H1 (cell line): ENCODE measurements at regions not wholly inside any gene's neighbourhood (a gene's known extent, or its start where the extent isn't known, plus 50 kb on each side); places are given as distances from the start of the nearest gene placed in this dataset.

Source experiments
- CTCF ChIA-PET: fragments of 300-600 bp; sonication (Branson Sonifier 250); formaldehyde crosslinking; loops from one replicate; lab custom pipeline; 2021; ENCODE audit not compliant: partially characterized antibody; lab: Charles Lee
- POLR2A ChIA-PET: fragments of 300-600 bp; sonication (Branson Sonifier 250); formaldehyde crosslinking; loops from one replicate; lab custom pipeline; 2021; ENCODE audit warnings: inconsistent platforms; ENCODE audit not compliant: partially characterized antibody; lab: Charles Lee
- DNase-seq, 2 experiments: peaks; one replicate each; pipeline versions ENCODE4 v3.0.0 to v3.0.0-alpha.2; 2010 to 2022; ENCODE audit warnings: low spot score in 2 of 2, low read depth in 1 of 2, mixed read lengths in 1 of 2
- FAIRE-seq: peaks from 2 replicates; lab custom pipeline; 2011; peaks lifted over from hg19 to GRCh38; lab: Jason Lieb, UNC
- H2AFZ ChIP-seq: 2 replicates; pipeline ENCODE4 v1.8.1; 2012; ENCODE audit warnings: low read length, inconsistent platforms
- H2AK5ac ChIP-seq: 2 replicates; pipeline ENCODE4 v1.6.1; 2013; ENCODE audit warnings: low read depth, low read length
- H2BK120ac ChIP-seq: replicated peaks from 2 replicates; pipeline ENCODE3; 2013; ENCODE audit warnings: low read depth, low read length, inconsistent platforms
- H2BK12ac ChIP-seq: 2 replicates; pipeline ENCODE4 v1.6.1; 2013; ENCODE audit warnings: low read depth, low read length
- H2BK15ac ChIP-seq: 2 replicates; pipeline ENCODE4 v1.6.1; 2013; ENCODE audit warnings: low read length
- H2BK20ac ChIP-seq: 2 replicates; pipeline ENCODE4 v1.6.1; 2013; ENCODE audit warnings: low read length
- H2BK5ac ChIP-seq: 2 replicates; pipeline ENCODE4 v1.6.1; 2013; ENCODE audit warnings: low read depth, low read length
- H3K14ac ChIP-seq: 2 replicates; pipeline ENCODE4 v1.6.1; 2013; ENCODE audit warnings: inconsistent platforms; ENCODE audit not compliant: insufficient read length
- H3K18ac ChIP-seq: 2 replicates; pipeline ENCODE4 v1.6.1; 2013; ENCODE audit warnings: low read length; ENCODE audit errors: extremely low read depth
- H3K23ac ChIP-seq: 2 replicates; pipeline ENCODE4 v1.6.1; 2013; ENCODE audit warnings: inconsistent platforms; ENCODE audit not compliant: insufficient read length
- H3K23me2 ChIP-seq: 2 replicates; pipeline ENCODE4 v1.6.1; 2013; ENCODE audit warnings: low read depth, low read length
- H3K27ac ChIP-seq: 2 replicates; pipeline ENCODE4 v1.6.1; 2011; ENCODE audit warnings: low read depth, low read length, inconsistent platforms
- H3K27me3 ChIP-seq, 4 experiments: replicated peaks in 1 of 4; 1 replicate in 1 of 4; 2 replicates in 3 of 4; pipeline versions ENCODE4 v1.6.1 to v1.8.1; 2011 to 2013; ENCODE audit warnings: low read length in 3 of 4, mild to moderate bottlenecking in 3 of 4, inconsistent platforms in 2 of 4, mixed read lengths in 2 of 4, moderate library complexity in 1 of 4; ENCODE audit not compliant: control insufficient read depth in 3 of 4, insufficient read depth in 3 of 4; ENCODE audit errors: extremely low read depth in 1 of 4
- H3K36me3 ChIP-seq, 4 experiments: 2 replicates each; pipeline versions ENCODE4 v1.6.1 to v1.8.1; 2011 to 2013; ENCODE audit warnings: mild to moderate bottlenecking in 4 of 4, low read length in 3 of 4, moderate library complexity in 2 of 4, control low read depth in 1 of 4, inconsistent platforms in 1 of 4; ENCODE audit not compliant: insufficient read depth in 4 of 4, control insufficient read depth in 2 of 4
- H3K4ac ChIP-seq: replicated peaks from 2 replicates; pipeline ENCODE3; 2013; ENCODE audit warnings: low read length, low read depth, mixed read lengths, inconsistent platforms; ENCODE audit not compliant: insufficient read length
- H3K4me1 ChIP-seq, 4 experiments: replicated peaks in 1 of 4; 1 replicate in 1 of 4; 2 replicates in 3 of 4; pipeline versions ENCODE4 v1.6.1 to v1.8.1; 2011 to 2013; ENCODE audit warnings: low read length in 3 of 4, inconsistent platforms in 2 of 4, mixed read lengths in 1 of 4; ENCODE audit not compliant: insufficient read depth in 4 of 4, control insufficient read depth in 3 of 4
- H3K4me2 ChIP-seq, 2 experiments: 2 replicates each; pipeline versions ENCODE4 v1.6.1 to v1.8.1; 2011 to 2013; ENCODE audit warnings: low read depth in 2 of 2, low read length in 2 of 2, control low read depth in 1 of 2, inconsistent platforms in 1 of 2, mild to moderate bottlenecking in 1 of 2; ENCODE audit not compliant: insufficient read depth in 1 of 2
- H3K4me3 ChIP-seq, 4 experiments: fragments of 200-600, 300-600 bp in 1 of 4; sonication (generic), shearing (Covaris generic), sonication (Bioruptor Twin) in 1 of 4; 2 replicates each; pipeline versions ENCODE4 v1.5.1 to v1.8.1; 2011 to 2016; ENCODE audit warnings: low read length in 4 of 4, low read depth in 3 of 4, control low read depth in 2 of 4, inconsistent platforms in 2 of 4, mild to moderate bottlenecking in 2 of 4, mixed read lengths in 1 of 4, moderate library complexity in 1 of 4; ENCODE audit not compliant: insufficient read depth in 2 of 4; ENCODE audit errors: extremely low read depth in 1 of 4
- H3K56ac ChIP-seq: replicated peaks from 2 replicates; pipeline ENCODE3; 2013; ENCODE audit warnings: low read depth, mild to moderate bottlenecking, mixed read lengths, low read length, inconsistent platforms; ENCODE audit not compliant: insufficient read length
- H3K79me1 ChIP-seq: 2 replicates; pipeline ENCODE4 v1.6.1; 2013; ENCODE audit warnings: low read depth, low read length, control low read depth
- H3K79me2 ChIP-seq, 2 experiments: 2 replicates each; pipeline versions ENCODE4 v1.6.1 to v1.8.1; 2012 to 2013; ENCODE audit warnings: low read length in 2 of 2, mild to moderate bottlenecking in 2 of 2, inconsistent platforms in 1 of 2; ENCODE audit not compliant: insufficient read depth in 2 of 2, control insufficient read depth in 1 of 2
- H3K9ac ChIP-seq, 4 experiments: replicated peaks in 1 of 4; 1 replicate in 1 of 4; 2 replicates in 3 of 4; pipeline versions ENCODE4 v1.6.1 to v1.8.1; 2011 to 2013; ENCODE audit warnings: low read depth in 3 of 4, low read length in 3 of 4, control low read depth in 2 of 4, mild to moderate bottlenecking in 2 of 4, moderate library complexity in 2 of 4, inconsistent platforms in 1 of 4; ENCODE audit errors: extremely low read depth in 1 of 4
- H3K9me3 ChIP-seq, 2 experiments: 2 replicates each; pipeline versions ENCODE4 v1.6.1 to v1.8.1; 2012 to 2013; ENCODE audit warnings: mild to moderate bottlenecking in 2 of 2, moderate library complexity in 2 of 2, control low read depth in 1 of 2, inconsistent platforms in 1 of 2, low read depth in 1 of 2, low read length in 1 of 2, mixed read lengths in 1 of 2; ENCODE audit not compliant: insufficient read depth in 2 of 2
- H4K20me1 ChIP-seq, 2 experiments: replicated peaks in 1 of 2; 2 replicates each; pipeline versions ENCODE3 to v1.8.1; 2011 to 2013; ENCODE audit warnings: inconsistent platforms in 2 of 2, low read length in 2 of 2, mild to moderate bottlenecking in 1 of 2; ENCODE audit not compliant: insufficient read depth in 2 of 2, control insufficient read depth in 1 of 2
- H4K5ac ChIP-seq: 2 replicates; pipeline ENCODE4 v1.6.1; 2013; ENCODE audit warnings: low read length, low read depth, mixed read lengths, inconsistent platforms; ENCODE audit not compliant: insufficient read length
- H4K8ac ChIP-seq: 2 replicates; pipeline ENCODE4 v1.8.0; 2013; ENCODE audit warnings: mild to moderate bottlenecking, moderate library complexity, low read length, inconsistent platforms; ENCODE audit not compliant: insufficient read depth; ENCODE audit errors: extremely low read depth
- H4K91ac ChIP-seq: replicated peaks from 2 replicates; pipeline ENCODE3; 2013; ENCODE audit warnings: low read length, mixed read lengths, inconsistent platforms; ENCODE audit not compliant: insufficient read length
- CHD2 ChIP-seq: IDR thresholded peaks from 2 replicates; pipeline ENCODE4 v1.6.1; 2012; ENCODE audit warnings: low read length, improper control_type of control experiment
- EZH2 ChIP-seq: fragments of 200-600 bp; sonication (generic); IDR thresholded peaks from 2 replicates; pipeline ENCODE4 v1.7.1; 2012; ENCODE audit warnings: low read depth, mild to moderate bottlenecking, moderate library complexity, low read length, inconsistent platforms; ENCODE audit not compliant: severe bottlenecking
- JUND ChIP-seq: IDR thresholded peaks from 2 replicates; pipeline ENCODE4 v1.6.1; 2011; ENCODE audit warnings: mild to moderate bottlenecking, improper control_type of control experiment, low read length
- POLR2A ChIP-seq, 2 experiments: IDR thresholded peaks; 1 replicate in 1 of 2; 2 replicates in 1 of 2; pipeline ENCODE4 v1.6.1; 2011; ENCODE audit warnings: low read depth in 2 of 2, low read length in 2 of 2, mild to moderate bottlenecking in 2 of 2; ENCODE audit errors: control extremely low read depth in 1 of 2
- POLR2AphosphoS5 ChIP-seq: IDR thresholded peaks from 2 replicates; pipeline ENCODE4 v1.6.1; 2011; ENCODE audit warnings: low read depth, low read length
- POU5F1 ChIP-seq: IDR thresholded peaks from 2 replicates; pipeline ENCODE4 v1.6.1; 2011; ENCODE audit warnings: low read depth, mild to moderate bottlenecking, low read length, moderate library complexity
- SAP30 ChIP-seq: fragments of 300-600 bp; sonication (generic); IDR thresholded peaks from 2 replicates; pipeline ENCODE4 v1.7.1; 2012; ENCODE audit warnings: low read length, moderate library complexity, mild to moderate bottlenecking, inconsistent platforms; ENCODE audit not compliant: insufficient read depth, insufficient replicate concordance
- SIX5 ChIP-seq: IDR thresholded peaks from 2 replicates; pipeline ENCODE4 v1.6.1; 2011; ENCODE audit warnings: mild to moderate bottlenecking, low read depth, low read length
- SP2 ChIP-seq: IDR thresholded peaks from 2 replicates; pipeline ENCODE4 v1.6.1; 2012; ENCODE audit warnings: mild to moderate bottlenecking, low read length, inconsistent platforms
- SP4 ChIP-seq: IDR thresholded peaks from 2 replicates; pipeline ENCODE4 v1.6.1; 2012; ENCODE audit warnings: low read length, inconsistent platforms
- SRF ChIP-seq: IDR thresholded peaks from 2 replicates; pipeline ENCODE4 v1.6.1; 2011; ENCODE audit warnings: mild to moderate bottlenecking, low read depth, low read length, moderate library complexity
- TEAD4 ChIP-seq: IDR thresholded peaks from 2 replicates; pipeline ENCODE4 v1.6.1; 2012; ENCODE audit warnings: low read depth, low read length, inconsistent platforms, mixed read lengths
- WGBS, 2 experiments: shearing (Covaris generic) in 1 of 2; methylation state at CpG; one replicate each; pipeline versions ENCODE4 v1.1.6 to v1.1.7; 2013 to 2015; ENCODE audit warnings: low lambda C conversion rate in 2 of 2, mixed read lengths in 2 of 2, inconsistent platforms in 1 of 2, low coverage in 1 of 2, missing lambda C conversion rate in 1 of 2; ENCODE audit not compliant: insufficient replicate concordance in 2 of 2, insufficient coverage in 1 of 2, insufficient read length in 1 of 2; ENCODE audit errors: extremely low coverage in 1 of 2, missing lambda C conversion rate in 1 of 2; 5-methylcytosine and 5-hydroxymethylcytosine counted together
- TF ChIP-seq, protein P1 (sequence below): IDR thresholded peaks from 2 replicates; pipeline ENCODE4 v1.6.1; 2011; ENCODE audit warnings: low read length, improper control_type of control experiment
- TF ChIP-seq, protein P2 (sequence below): IDR thresholded peaks from 2 replicates; pipeline ENCODE4 v1.6.1; 2011; ENCODE audit warnings: low read depth, mild to moderate bottlenecking, low read length; ENCODE audit not compliant: insufficient read depth
- TF ChIP-seq, protein P3 (sequence below): IDR thresholded peaks from 2 replicates; pipeline ENCODE4 v1.6.1; 2012; ENCODE audit warnings: inconsistent platforms

DNA sequence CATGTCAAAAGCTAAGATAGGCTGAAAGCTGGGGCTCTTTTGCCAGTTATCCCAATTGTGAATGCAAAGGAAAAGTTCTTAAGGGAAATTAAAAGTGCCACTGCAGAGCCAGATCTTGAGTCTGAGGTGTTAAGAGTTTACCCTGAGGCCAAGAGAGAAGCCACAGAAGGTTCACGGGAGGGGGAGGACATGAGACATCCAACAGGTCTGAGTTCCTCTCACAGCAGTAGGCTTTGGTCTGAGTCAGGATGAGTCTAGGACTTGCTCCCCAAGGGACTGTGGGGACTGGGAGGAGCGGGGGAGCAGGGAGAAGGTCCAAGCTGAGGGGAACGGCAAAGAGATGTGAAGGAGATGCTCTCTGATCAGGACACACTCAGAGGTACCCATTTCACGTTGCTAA is 411.2 kb upstream of the CAMK1G start:
- Histone ChIP-seq H2BK15ac (no peak overlapping the region), H2AK5ac (no peak overlapping the region), H3K9me3 (peaks cover 3 to 11% of the 10 kb centered on the region in 2 experiments; a peak in 1 of 4 replicates), H3K9ac (no peak overlapping the region), H2BK120ac (no peak overlapping the region), H3K36me3 (no peaks in the 10 kb centered on the region), H2BK12ac (no peak overlapping the region), H3K18ac (no peak overlapping the region), H3K14ac (no peak overlapping the region), H3K23me2 (no peaks in the 10 kb centered on the region), H2BK5ac (no peak overlapping the region), H2AFZ (no peak overlapping the region), H2BK20ac (peak overlapping the region; percentile 65), H3K4me2 (no peak overlapping the region), H3K79me1 (no peaks in the 10 kb centered on the region), H3K4me1 (no peaks in the 10 kb centered on the region), H4K5ac (no peak overlapping the region), H3K27ac (no peak overlapping the region), H3K27me3 (no peaks in the 10 kb centered on the region), H3K56ac (no peak overlapping the region), H4K20me1 (no peaks in the 10 kb centered on the region), H4K8ac (no peak overlapping the region), H3K4ac (no peak overlapping the region), H3K79me2 (no peaks in the 10 kb centered on the region), H3K23ac (no peak overlapping the region), H3K4me3 (no peak overlapping the region), H4K91ac (no peak overlapping the region)
- DNase-seq (no peak), FAIRE-seq (no peak)
- 85% methylated on average over 4 of the region's 4 CpGs; no CpG with 5 or more reads in 1 of the 2 experiments for WGBS, 2 experiments
- CTCF ChIA-PET = interaction anchor here (1.0 to 2.7 kb wide), 2 partner anchors 18 to 36 kb away, joined by 3 to 7 read pairs; no protein-coding TSS in a partner anchor
- POLR2A ChIA-PET = no interaction called here
- TF ChIP-seq SP2 (no peak), SRF (no peak), POLR2A (IDR thresholded peaks at IDR 0.05; ENCODE audit: control extremely low read depth in 1 of 2, low read depth in 2 of 2, low read length in 2 of 2) (no peak), JUND (no peak), EZH2 (no peak), CHD2 (no peak), SAP30 (no peak), SP4 (no peak), POLR2AphosphoS5 (no peak), SIX5 (no peak), POU5F1 (no peak), TEAD4 (no peak)
- TF ChIP-seq, protein P1, sequence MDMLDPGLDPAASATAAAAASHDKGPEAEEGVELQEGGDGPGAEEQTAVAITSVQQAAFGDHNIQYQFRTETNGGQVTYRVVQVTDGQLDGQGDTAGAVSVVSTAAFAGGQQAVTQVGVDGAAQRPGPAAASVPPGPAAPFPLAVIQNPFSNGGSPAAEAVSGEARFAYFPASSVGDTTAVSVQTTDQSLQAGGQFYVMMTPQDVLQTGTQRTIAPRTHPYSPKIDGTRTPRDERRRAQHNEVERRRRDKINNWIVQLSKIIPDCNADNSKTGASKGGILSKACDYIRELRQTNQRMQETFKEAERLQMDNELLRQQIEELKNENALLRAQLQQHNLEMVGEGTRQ = no peak
- TF ChIP-seq, protein P2, sequence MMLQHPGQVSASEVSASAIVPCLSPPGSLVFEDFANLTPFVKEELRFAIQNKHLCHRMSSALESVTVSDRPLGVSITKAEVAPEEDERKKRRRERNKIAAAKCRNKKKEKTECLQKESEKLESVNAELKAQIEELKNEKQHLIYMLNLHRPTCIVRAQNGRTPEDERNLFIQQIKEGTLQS = no peak
- TF ChIP-seq, protein P3, sequence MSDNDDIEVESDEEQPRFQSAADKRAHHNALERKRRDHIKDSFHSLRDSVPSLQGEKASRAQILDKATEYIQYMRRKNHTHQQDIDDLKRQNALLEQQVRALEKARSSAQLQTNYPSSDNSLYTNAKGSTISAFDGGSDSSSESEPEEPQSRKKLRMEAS = no peak
